HAP-1 (cell line): ENCODE measurements at regions not wholly inside any gene's neighbourhood (a gene's known extent, or its start where the extent isn't known, plus 50 kb on each side); places are given as distances from the start of the nearest gene placed in this dataset.
"Not testable (repeated sequence)": the region's sequence is repeated elsewhere in the genome, so short reads cannot be mapped to it uniquely, and the experiment has no call there.

ENCODE experiments used
- DNase-seq, 2 experiments: peaks; one replicate each; pipeline ENCODE4 v3.0.0-alpha.2; 2016 to 2020; ENCODE audit warnings: low spot score in 2 of 2
- H3K27me3 ChIP-seq: fragments of 250-450 bp; sonication (Bioruptor Pico); 2 replicates; pipeline ENCODE4 v1.5.1; 2020; ENCODE audit warnings: low read depth, mild to moderate bottlenecking, moderate library complexity
- H3K36me3 ChIP-seq: fragments of 250-450 bp; sonication (Bioruptor Pico); replicated peaks from 2 replicates; pipeline ENCODE4 v1.5.1; 2020; ENCODE audit warnings: mild to moderate bottlenecking
- H3K4me1 ChIP-seq: fragments of 250-450 bp; sonication (Bioruptor Pico); 2 replicates; pipeline ENCODE4 v1.5.1; 2020; ENCODE audit warnings: mild to moderate bottlenecking
- H3K4me3 ChIP-seq: fragments of 250-450 bp; sonication (Bioruptor Pico); 2 replicates; pipeline ENCODE4 v1.5.1; 2020; ENCODE audit warnings: mild to moderate bottlenecking, moderate library complexity
- H3K9me3 ChIP-seq: fragments of 250-450 bp; sonication (Bioruptor Pico); 2 replicates; pipeline ENCODE4 v1.5.1; 2020; ENCODE audit warnings: mild to moderate bottlenecking, moderate library complexity
- in situ Hi-C: fragments of 300-500 bp; cut with MboI; formaldehyde crosslinking; loops from 3 replicates; pipeline ENCODE4 v1.14.3; 2020; ENCODE audit warnings: low sequenced_read_pairs, inconsistent platforms, mixed read lengths

GRCh38 chr5:124192716-124193115 is 553.7 kb downstream of the ZNF608 start:
- in situ Hi-C loops: no loop called here
- Histone ChIP-seq H3K27me3 (peaks cover 2% of the 10 kb centered on the region; the same call in 1 of the 2 replicates), H3K9me3 (no peaks in the 10 kb centered on the region)

GRCh38 chr5:124185716-124186115 is 560.7 kb downstream of the ZNF608 start:
- no peaks in the 10 kb centered on the region for H3K36me3 ChIP-seq
- in situ Hi-C loops: no loop called here
- no peak for DNase-seq
- H3K4me3 ChIP-seq: no peak overlapping the region
- no peaks in the 10 kb centered on the region for H3K9me3 ChIP-seq
- H3K27me3 ChIP-seq: no peaks in the 10 kb centered on the region; the same call in 1 of the 2 replicates
- peaks cover 5% of the 10 kb centered on the region for H3K4me1 ChIP-seq

More at GRCh38 chr5:124192716-124193115, 553.7 kb downstream of the ZNF608 start:
- Histone ChIP-seq H3K4me3 (no peak overlapping the region), H3K36me3 (no peaks in the 10 kb centered on the region), H3K4me1 (peaks cover 3% of the 10 kb centered on the region; the same call in 1 of the 2 replicates)
- no peak for DNase-seq

GRCh38 chr5:124182133-124182532 is 564.3 kb downstream of the ZNF608 start:
- Histone ChIP-seq H3K4me1 (peaks cover 13% of the 10 kb centered on the region), H3K36me3 (no peaks in the 10 kb centered on the region), H3K9me3 (no peaks in the 10 kb centered on the region), H3K4me3 (no peak overlapping the region), H3K27me3 (no peaks in the 10 kb centered on the region; the same call in 1 of the 2 replicates)
- in situ Hi-C loops: no loop called here
- no peak for DNase-seq

GRCh38 chr5:124180875-124181461 is 565.5 kb downstream of the ZNF608 start:
- H3K36me3 ChIP-seq: no peaks in the 10 kb centered on the region
- H3K4me1 ChIP-seq: peaks cover 13% of the 10 kb centered on the region
- DNase-seq: peak; percentile 27 to 89
- in situ Hi-C loops: no loop called here
- H3K4me3 ChIP-seq: no peak overlapping the region
- H3K9me3 ChIP-seq: no peaks in the 10 kb centered on the region
- H3K27me3 ChIP-seq: no peaks in the 10 kb centered on the region; the same call in 1 of the 2 replicates

GRCh38 chr5:124180299-124180874 is 566.1 kb downstream of the ZNF608 start:
- peak in 1 of 2 experiments; percentile 27 for DNase-seq
- in situ Hi-C loops: no loop called here
- Histone ChIP-seq H3K27me3 (no peaks in the 10 kb centered on the region; the same call in 1 of the 2 replicates), H3K36me3 (no peaks in the 10 kb centered on the region), H3K4me3 (no peak overlapping the region), H3K4me1 (peaks cover 13% of the 10 kb centered on the region), H3K9me3 (no peaks in the 10 kb centered on the region)

GRCh38 chr5:124179819-124180218 is 566.6 kb downstream of the ZNF608 start:
- Histone ChIP-seq H3K36me3 (no peaks in the 10 kb centered on the region), H3K9me3 (no peaks in the 10 kb centered on the region), H3K4me1 (peaks cover 13% of the 10 kb centered on the region), H3K27me3 (no peaks in the 10 kb centered on the region; the same call in 1 of the 2 replicates), H3K4me3 (no peak overlapping the region)
- in situ Hi-C loops: no loop called here
- no peak for DNase-seq

GRCh38 chr5:124178050-124178449 is 568.4 kb downstream of the ZNF608 start:
- H3K9me3 ChIP-seq: no peaks in the 10 kb centered on the region
- peak in 1 of 2 experiments; percentile 11 for DNase-seq
- H3K4me1 ChIP-seq: peaks cover 13% of the 10 kb centered on the region
- no peaks in the 10 kb centered on the region for H3K36me3 ChIP-seq
- no peaks in the 10 kb centered on the region for H3K27me3 ChIP-seq
- in situ Hi-C loops: no loop called here
- H3K4me3 ChIP-seq: no peak overlapping the region

GRCh38 chr5:124176692-124177091 is 569.7 kb downstream of the ZNF608 start:
- H3K27me3 ChIP-seq: no peaks in the 10 kb centered on the region
- no peaks in the 10 kb centered on the region for H3K36me3 ChIP-seq
- H3K4me3 ChIP-seq: no peak overlapping the region
- in situ Hi-C loops: no loop called here
- DNase-seq: no peak
- H3K4me1 ChIP-seq: peaks cover 13% of the 10 kb centered on the region
- H3K9me3 ChIP-seq: no peaks in the 10 kb centered on the region

- H3K36me3 ChIP-seq: no peaks in the 10 kb centered on the region
- H3K4me3 ChIP-seq: no peak overlapping the region
- no peak for DNase-seq
- no peaks in the 10 kb centered on the region for H3K4me1 ChIP-seq
- in situ Hi-C loops: no loop called here
- H3K27me3 ChIP-seq: no peaks in the 10 kb centered on the region
- no peaks in the 10 kb centered on the region for H3K9me3 ChIP-seq
These were observed 573.1 kb downstream of the ZNF608 start for GRCh38 chr5:124173386-124173785.

- H3K27me3 ChIP-seq: no peaks in the 10 kb centered on the region
- in situ Hi-C loops: no loop called here
- H3K4me3 ChIP-seq: no peak overlapping the region
- DNase-seq: no peak
- no peaks in the 10 kb centered on the region for H3K9me3 ChIP-seq
- no peaks in the 10 kb centered on the region for H3K4me1 ChIP-seq
- no peaks in the 10 kb centered on the region for H3K36me3 ChIP-seq
These were observed 573.9 kb downstream of the ZNF608 start for GRCh38 chr5:124172389-124173003.

- H3K4me1 ChIP-seq, H3K9me3 ChIP-seq, H3K27me3 ChIP-seq, H3K36me3 ChIP-seq, H3K4me3 ChIP-seq, DNase-seq, in situ Hi-C loops: not testable (repeated sequence)
These were observed 578.3 kb downstream of the ZNF608 start for GRCh38 chr5:124168093-124168492.

GRCh38 chr5:124162767-124163532 is 583.5 kb downstream of the ZNF608 start:
- Histone ChIP-seq H3K27me3 (no peaks in the 10 kb centered on the region), H3K36me3 (no peaks in the 10 kb centered on the region), H3K4me1 (no peaks in the 10 kb centered on the region), H3K4me3 (no peak overlapping the region), H3K9me3 (no peaks in the 10 kb centered on the region)
- in situ Hi-C loops: no loop called here
- no peak for DNase-seq

GRCh38 chr5:124161266-124161665 is 585.2 kb downstream of the ZNF608 start:
- H3K4me3 ChIP-seq: no peak overlapping the region
- no peaks in the 10 kb centered on the region for H3K27me3 ChIP-seq
- H3K9me3 ChIP-seq: no peaks in the 10 kb centered on the region
- no peaks in the 10 kb centered on the region for H3K4me1 ChIP-seq
- in situ Hi-C loops: no loop called here
- no peak for DNase-seq
- no peaks in the 10 kb centered on the region for H3K36me3 ChIP-seq

GRCh38 chr5:124160265-124160664 is 586.2 kb downstream of the ZNF608 start:
- in situ Hi-C loops: no loop called here
- no peaks in the 10 kb centered on the region for H3K36me3 ChIP-seq
- H3K4me3 ChIP-seq: no peak overlapping the region
- DNase-seq: no peak
- H3K9me3 ChIP-seq: no peaks in the 10 kb centered on the region
- no peaks in the 10 kb centered on the region for H3K27me3 ChIP-seq
- no peaks in the 10 kb centered on the region for H3K4me1 ChIP-seq
